ENCODE measurements at regions not wholly inside any gene's neighbourhood (a gene's known extent, or its start where the extent isn't known, plus 50 kb on each side); places are given as distances from the start of the nearest gene placed in this dataset.

DNA sequence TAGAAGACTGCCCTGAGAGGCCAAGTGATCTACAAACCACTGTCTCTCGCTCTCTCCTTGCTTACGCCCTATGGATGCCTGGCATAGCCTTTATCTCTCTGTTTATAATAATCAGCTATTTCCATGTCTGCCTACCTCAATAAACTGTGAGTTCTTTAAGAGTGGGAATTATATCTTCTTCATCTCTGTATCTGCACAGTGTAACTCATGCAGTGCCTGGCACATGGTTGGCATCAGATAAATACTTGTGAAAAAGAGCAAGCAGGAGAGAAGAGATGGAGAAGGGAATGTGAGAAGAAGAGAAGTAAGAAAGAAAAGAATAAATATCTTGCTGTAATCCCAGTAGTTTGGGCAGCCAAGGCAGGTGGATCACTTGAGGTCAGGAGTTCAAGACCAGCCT, 94.6 kb upstream of the TNPO1 start:
- Histone ChIP-seq H3F3A (ENCODE audit: insufficient read depth, low read length, poor library complexity, severe bottlenecking) (no peaks in the 10 kb centered on the region), H3K4me3 (ENCODE audit: low read length) (no peak overlapping the region), H3K9me2 (ENCODE audit: insufficient read depth, low read length) (no peaks in the 10 kb centered on the region), H3K9ac (ENCODE audit: low read length) (no peak overlapping the region), H4K20me1 (ENCODE audit: insufficient read depth) (no peaks in the 10 kb centered on the region), H3K27me3 (ENCODE audit: insufficient read depth, low read depth, low read length) (no peaks in the 10 kb centered on the region), H3K79me2 (replicated peaks; ENCODE audit: insufficient read depth, low read length) (no peaks in the 10 kb centered on the region), H2AFZ (ENCODE audit: low read depth, low read length) (no peak overlapping the region), H3K36me3 (ENCODE audit: insufficient read depth, low read length) (no peaks in the 10 kb centered on the region), H3K4me2 (ENCODE audit: low read length) (no peak overlapping the region), H3K27ac (ENCODE audit: low read length) (no peak overlapping the region), H3K9me3 (ENCODE audit: low read length) (no peaks in the 10 kb centered on the region)
- TF ChIP-seq EZH2 (IDR thresholded peaks at IDR 0.05; ENCODE audit: borderline replicate concordance, insufficient read depth, low read length, poor library complexity, severe bottlenecking) (no peak), POLR2AphosphoS5 (IDR thresholded peaks at IDR 0.05) (no peak), CTCF (IDR thresholded peaks at IDR 0.05; ENCODE audit: poor library complexity, severe bottlenecking) (no peak), MXI1 (conservative IDR thresholded peaks at IDR 0.05; ENCODE audit: poor library complexity, severe bottlenecking) (no peak), EP300 (conservative IDR thresholded peaks at IDR 0.05; ENCODE audit: poor library complexity, severe bottlenecking) (no peak), TAF1 (IDR thresholded peaks at IDR 0.05; ENCODE audit: low read depth) (no peak), SMC3 (conservative IDR thresholded peaks at IDR 0.05; ENCODE audit: poor library complexity) (no peak), RAD21 (conservative IDR thresholded peaks at IDR 0.05) (no peak)
- TF ChIP-seq, protein P1, sequence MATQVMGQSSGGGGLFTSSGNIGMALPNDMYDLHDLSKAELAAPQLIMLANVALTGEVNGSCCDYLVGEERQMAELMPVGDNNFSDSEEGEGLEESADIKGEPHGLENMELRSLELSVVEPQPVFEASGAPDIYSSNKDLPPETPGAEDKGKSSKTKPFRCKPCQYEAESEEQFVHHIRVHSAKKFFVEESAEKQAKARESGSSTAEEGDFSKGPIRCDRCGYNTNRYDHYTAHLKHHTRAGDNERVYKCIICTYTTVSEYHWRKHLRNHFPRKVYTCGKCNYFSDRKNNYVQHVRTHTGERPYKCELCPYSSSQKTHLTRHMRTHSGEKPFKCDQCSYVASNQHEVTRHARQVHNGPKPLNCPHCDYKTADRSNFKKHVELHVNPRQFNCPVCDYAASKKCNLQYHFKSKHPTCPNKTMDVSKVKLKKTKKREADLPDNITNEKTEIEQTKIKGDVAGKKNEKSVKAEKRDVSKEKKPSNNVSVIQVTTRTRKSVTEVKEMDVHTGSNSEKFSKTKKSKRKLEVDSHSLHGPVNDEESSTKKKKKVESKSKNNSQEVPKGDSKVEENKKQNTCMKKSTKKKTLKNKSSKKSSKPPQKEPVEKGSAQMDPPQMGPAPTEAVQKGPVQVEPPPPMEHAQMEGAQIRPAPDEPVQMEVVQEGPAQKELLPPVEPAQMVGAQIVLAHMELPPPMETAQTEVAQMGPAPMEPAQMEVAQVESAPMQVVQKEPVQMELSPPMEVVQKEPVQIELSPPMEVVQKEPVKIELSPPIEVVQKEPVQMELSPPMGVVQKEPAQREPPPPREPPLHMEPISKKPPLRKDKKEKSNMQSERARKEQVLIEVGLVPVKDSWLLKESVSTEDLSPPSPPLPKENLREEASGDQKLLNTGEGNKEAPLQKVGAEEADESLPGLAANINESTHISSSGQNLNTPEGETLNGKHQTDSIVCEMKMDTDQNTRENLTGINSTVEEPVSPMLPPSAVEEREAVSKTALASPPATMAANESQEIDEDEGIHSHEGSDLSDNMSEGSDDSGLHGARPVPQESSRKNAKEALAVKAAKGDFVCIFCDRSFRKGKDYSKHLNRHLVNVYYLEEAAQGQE (IDR thresholded peaks at IDR 0.05; ENCODE audit: borderline replicate concordance), result no peak

DNA sequence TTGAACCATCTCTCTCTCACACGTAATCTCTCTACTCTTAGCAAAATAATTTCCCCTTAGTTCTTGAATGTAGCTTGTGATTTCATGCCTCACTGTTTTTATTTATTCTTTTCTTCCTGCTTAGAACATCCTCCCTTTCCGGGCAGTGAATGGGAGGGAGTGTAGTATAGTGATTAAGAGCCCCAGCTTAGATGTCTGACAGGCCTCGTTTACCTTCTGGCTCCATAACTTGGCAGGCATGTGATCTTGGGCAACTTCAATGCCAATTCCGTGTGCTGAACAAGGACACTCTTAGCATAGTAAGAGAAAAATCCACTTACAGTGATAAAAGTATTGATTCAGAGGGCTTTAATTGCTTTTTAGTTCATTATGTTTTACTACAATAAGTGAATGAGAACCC, 96.3 kb upstream of the TNPO1 start:
- Histone ChIP-seq H3K27me3 (ENCODE audit: insufficient read depth, low read depth, low read length) (no peaks in the 10 kb centered on the region), H3K27ac (ENCODE audit: low read length) (no peak overlapping the region), H3K79me2 (replicated peaks; ENCODE audit: insufficient read depth, low read length) (no peaks in the 10 kb centered on the region), H3K4me3 (ENCODE audit: low read length) (no peak overlapping the region), H3K9me3 (ENCODE audit: low read length) (no peaks in the 10 kb centered on the region), H3K9ac (ENCODE audit: low read length) (no peak overlapping the region), H2AFZ (ENCODE audit: low read depth, low read length) (no peak overlapping the region), H3F3A (ENCODE audit: insufficient read depth, low read length, poor library complexity, severe bottlenecking) (no peaks in the 10 kb centered on the region), H3K9me2 (ENCODE audit: insufficient read depth, low read length) (no peaks in the 10 kb centered on the region), H3K4me2 (ENCODE audit: low read length) (no peak overlapping the region), H3K36me3 (ENCODE audit: insufficient read depth, low read length) (no peaks in the 10 kb centered on the region), H4K20me1 (ENCODE audit: insufficient read depth) (no peaks in the 10 kb centered on the region)
- no peak for TF ChIP-seq EP300 (conservative IDR thresholded peaks at IDR 0.05; ENCODE audit: poor library complexity, severe bottlenecking)
- no peak for TF ChIP-seq POLR2AphosphoS5 (IDR thresholded peaks at IDR 0.05)
- no peak for TF ChIP-seq CTCF (IDR thresholded peaks at IDR 0.05; ENCODE audit: poor library complexity, severe bottlenecking)
- TF ChIP-seq MXI1 (conservative IDR thresholded peaks at IDR 0.05; ENCODE audit: poor library complexity, severe bottlenecking), result no peak
- TF ChIP-seq, protein P1 (IDR thresholded peaks at IDR 0.05; ENCODE audit: borderline replicate concordance), result no peak
- TF ChIP-seq EZH2 (IDR thresholded peaks at IDR 0.05; ENCODE audit: borderline replicate concordance, insufficient read depth, low read length, poor library complexity, severe bottlenecking), result no peak
- no peak for TF ChIP-seq RAD21 (conservative IDR thresholded peaks at IDR 0.05)
- no peak for TF ChIP-seq SMC3 (conservative IDR thresholded peaks at IDR 0.05; ENCODE audit: poor library complexity)
- no peak for TF ChIP-seq TAF1 (IDR thresholded peaks at IDR 0.05; ENCODE audit: low read depth)

Measured in neural cell (in vitro differentiated cells).